Endometrium (tissue), 2 donors: ENCODE measurements at regions not wholly inside any gene's neighbourhood (a gene's known extent, or its start where the extent isn't known, plus 50 kb on each side); places are given as distances from the start of the nearest gene placed in this dataset.

Experiments used
- FAIRE-seq: peaks from 2 replicates; lab custom pipeline; 2012; peaks lifted over from hg19 to GRCh38; lab: Jason Lieb, UNC
- donor health status: control.
- donor health status: control.

DNA sequence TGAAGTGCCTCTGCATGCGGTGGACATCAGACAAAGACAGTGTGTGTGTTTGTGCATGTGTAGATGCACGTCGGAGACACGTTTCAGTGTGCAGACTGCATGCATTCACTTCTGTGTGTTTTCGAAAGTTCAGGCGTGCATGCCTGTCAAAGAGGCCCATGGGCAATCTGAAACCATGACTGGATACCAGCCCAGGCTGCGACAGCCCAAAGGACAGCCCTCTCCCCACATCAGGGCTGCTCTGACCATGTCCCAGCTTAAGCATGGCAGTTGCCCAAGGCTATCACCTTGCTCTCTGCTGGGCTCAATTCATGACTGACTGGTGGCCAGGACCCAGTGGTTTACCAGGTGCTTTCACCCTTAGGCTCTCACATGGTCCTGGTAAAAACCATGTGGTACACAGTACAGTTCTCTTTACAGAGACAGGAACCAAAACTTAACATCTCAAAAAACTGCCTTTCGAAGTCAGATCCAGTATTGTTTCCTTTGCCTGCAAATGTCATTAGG lies 423.7 kb upstream of the CADM1 start:
- no peak for FAIRE-seq

- no peak for FAIRE-seq
Measured at GRCh38 chr11:115926601-115927000, 422.4 kb upstream of the CADM1 start.

DNA sequence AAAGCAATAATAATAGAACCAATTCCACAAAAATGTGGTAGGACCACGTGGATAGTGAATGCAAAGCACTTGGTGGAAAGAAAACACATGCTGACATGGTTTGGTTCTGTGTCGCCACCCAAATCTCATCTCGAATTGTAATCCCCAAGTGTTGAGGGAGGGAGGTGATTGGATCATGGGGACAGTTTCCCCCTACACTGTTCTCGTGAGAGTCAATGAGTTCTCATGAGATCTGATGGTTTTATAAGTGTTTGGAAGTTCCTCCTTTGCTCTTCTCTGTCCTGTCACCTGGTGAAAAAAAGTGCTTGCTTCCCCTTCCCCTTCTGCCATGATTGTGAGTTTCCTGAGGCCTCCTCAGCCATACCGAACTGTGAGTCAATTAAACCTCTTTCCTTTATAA lies 421.9 kb upstream of the CADM1 start:
- no peak for FAIRE-seq

DNA sequence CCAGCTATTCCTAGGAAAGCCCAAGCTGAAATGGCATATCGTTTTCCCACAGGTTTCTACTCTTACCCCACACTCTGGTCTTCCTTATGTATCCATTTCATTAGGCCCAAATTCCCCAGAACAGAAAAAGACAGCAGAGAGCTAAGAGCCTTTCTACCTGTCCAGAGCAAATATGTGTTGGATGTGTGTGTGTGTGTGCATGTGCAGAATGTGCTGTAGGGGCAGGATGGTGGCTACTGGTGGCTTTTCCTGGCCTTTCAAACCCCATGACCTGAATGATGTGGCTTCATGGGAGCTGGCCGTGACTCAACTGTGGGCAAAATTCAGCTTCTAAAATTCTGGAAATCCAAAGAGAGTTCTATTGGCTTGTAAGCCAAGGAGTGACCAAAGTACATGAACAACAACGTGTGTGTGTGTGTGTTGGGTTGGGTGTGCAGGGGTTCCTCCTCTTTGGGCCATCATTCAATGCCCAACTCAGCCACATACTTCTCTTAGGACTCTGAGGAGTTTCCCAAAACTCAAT lies 421.4 kb upstream of the CADM1 start:
- no peak for FAIRE-seq

DNA sequence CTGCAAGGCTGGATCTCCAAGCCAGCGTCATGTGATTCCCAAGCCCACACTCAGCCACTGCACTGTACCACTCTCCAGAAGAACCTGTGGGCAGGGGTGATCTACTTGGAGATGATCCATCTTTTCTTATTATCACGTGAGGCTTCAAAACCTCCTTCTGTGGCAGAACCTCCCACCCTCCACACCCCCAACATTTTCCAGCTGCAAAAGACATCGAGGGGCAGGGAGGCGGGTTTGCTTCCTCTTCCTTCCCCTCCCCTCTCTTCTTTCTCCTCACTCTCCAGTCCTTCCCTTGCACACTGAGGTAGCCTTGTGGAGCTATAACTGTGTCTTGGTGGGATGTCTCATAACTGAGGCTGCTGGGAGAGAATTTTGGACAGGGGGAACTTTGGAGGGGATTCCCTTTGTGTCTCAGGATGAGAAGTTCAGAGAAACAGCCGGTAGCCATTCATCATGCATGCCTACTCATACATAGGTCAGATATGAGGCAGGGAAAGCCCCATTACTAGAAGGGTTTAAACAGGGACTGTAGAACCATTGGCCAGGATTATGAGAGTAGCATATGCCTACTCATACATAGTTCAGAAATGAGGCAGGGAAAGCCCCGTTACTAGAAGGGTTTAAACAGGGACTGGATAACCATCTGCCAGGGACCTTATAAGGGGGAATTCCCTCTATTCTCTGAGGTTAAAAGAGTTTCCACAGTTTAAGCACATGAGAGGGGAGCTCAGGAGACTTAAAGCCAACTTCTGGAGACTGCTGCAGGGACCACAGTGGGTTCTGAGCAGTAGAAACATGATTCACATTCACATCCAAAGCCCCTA lies 420.7 kb upstream of the CADM1 start:
- FAIRE-seq, result no peak

DNA sequence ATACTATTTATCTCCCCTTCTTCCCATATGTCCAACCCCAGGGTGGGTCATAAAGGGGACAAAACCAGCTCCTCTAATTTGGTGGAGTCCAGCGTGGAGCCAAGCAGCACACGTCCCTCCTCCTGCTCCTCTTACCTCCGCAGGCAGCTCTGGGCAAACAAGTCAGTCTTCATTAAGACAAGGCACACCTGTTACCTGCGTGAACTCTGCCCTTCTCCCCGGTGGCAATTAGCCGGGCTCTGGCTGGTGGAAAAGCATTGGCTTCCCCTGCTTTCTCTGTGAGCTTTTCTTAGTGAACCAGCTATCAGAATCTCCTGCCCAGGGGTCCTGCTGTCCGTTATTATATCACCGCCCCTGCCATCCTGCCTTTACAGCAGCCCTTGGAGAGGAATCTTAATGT lies 418.7 kb upstream of the CADM1 start:
- no peak for FAIRE-seq

DNA sequence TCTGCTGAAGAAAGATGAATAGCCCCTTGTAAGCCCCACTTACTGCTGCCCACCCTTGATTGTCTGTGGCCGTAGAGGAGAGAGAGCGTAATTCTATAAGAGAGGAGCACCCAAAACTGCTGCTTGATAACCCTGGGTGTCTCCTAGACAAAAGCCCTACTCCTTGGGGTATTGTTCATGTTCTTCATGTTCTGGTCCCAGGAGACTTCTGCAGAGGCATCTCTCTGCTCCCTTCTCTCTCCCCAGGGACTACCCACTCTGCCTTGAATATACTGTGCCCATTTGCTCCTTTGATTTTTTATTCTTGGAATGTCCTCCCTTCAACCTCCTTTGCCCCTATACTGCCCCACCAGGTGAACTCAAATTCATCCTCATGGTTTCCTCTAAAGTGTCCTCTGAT lies 417.8 kb upstream of the CADM1 start:
- no peak for FAIRE-seq

DNA sequence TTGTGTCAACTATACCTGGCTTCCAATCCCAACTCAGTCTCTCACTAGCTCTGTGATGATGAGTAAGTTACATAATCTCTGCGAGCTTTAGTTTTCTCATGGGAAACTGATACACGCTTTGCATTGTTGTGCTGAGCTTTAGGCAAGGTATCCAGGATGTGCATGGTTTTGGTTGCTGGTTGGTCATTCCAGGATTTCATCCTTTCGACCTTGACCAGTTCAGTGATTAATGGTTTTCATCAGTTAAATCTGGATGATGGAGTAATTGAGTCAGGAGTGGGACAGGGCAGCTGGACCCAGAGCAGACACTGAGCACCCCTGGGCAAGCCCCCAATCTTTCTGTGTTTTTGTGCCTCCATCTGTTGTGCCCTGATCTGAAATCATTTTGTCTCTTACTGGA lies 417.3 kb upstream of the CADM1 start:
- no peak for FAIRE-seq

DNA sequence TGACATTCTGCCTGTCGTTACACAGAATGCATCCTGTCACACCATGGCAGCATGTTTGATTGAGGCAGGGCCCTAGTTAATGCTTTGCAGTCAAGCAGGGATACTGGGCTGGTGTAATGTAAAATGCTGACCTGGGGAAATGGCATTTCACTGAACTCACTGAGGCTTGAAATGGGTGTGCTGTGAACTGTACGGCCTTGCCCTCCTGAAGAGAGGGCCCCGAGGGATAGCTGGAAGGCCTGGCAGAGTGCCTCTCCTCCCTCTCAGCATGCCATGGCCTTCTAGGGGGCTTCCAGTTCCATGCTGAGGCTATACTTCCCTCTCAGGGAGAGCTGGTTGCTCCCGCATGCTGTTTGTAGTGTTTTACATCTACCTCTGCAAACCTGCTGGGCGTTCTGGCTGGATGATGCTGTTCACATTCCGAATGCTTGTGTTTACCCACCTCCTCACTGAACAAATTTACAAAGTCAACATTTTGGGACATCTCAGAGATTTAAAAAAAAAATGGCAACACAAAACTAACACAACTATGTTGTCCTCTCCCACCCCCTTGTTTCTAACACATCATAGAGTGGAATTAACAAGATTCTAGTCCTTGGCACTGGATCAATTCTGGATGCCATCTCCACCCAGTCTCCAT lies 416.7 kb upstream of the CADM1 start:
- FAIRE-seq, result no peak

- FAIRE-seq, result no peak
Measured at GRCh38 chr11:115920092-115920461, 415.9 kb upstream of the CADM1 start.

- FAIRE-seq, result no peak
Measured at GRCh38 chr11:115919341-115920091, 415.3 kb upstream of the CADM1 start.

DNA sequence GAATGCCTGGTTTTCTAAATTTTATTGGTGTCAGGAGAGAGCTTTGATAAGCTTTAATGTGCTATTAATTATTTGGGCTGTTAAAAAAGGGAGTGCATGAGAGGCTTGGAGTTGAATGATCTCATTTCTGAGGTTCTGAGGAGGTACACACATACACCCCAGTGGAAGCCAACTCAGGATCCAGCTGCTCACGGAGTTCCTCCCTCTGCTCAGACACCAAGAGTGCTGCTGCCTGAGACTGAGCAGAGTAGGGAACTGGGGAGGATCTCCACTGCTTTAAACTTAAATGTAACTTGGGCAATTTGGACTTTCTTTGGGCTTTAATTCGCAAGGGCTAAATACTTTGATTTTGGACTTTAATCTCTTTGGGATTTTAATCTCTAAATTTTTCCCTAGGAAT lies 414.4 kb upstream of the CADM1 start:
- no peak for FAIRE-seq

DNA sequence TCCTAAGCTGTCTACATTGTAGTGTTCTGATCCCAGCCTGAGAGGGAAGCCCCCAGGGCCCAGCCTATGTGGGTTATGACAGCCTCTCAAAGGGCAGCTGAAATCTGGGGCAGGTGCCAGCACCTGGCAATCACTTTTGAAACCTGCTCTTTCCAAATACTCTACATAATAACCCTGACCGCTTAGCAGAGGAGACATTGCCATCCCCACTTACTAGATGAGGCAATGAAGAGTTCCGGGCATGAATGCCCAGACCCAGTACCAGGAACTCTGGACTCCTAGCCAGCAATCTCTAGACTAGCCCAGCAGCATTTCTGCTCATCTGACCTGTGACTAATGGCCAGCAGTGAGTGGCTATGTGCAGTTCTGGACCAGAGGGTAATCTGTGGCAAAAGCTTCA lies 412.4 kb upstream of the CADM1 start:
- FAIRE-seq, result no peak

DNA sequence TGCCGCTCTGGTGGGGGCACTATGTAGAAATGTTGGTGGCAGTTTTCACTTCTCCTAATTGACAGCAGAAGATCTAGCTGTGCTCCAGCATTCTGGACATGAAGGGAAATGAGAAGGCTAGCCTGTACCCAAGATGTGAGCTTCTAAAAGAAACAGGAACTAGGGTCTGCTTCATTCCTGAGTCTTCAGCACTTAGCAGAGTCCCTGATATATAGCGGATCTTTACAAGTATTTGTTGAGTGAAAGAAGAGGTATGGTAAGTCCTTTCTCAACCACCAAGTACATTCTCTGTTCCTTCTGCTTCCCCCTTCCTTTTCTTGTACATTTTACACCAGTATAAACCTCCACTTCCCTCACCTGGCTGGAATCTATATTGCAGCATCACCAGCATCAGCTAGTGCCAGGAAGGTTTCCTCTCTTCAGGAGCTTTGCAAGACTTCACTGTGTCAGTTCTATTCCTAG lies 408.3 kb upstream of the CADM1 start:
- FAIRE-seq, result no peak

GRCh38 chr11:115911613-115912346 lies 407.6 kb upstream of the CADM1 start:
- FAIRE-seq, result no peak

DNA sequence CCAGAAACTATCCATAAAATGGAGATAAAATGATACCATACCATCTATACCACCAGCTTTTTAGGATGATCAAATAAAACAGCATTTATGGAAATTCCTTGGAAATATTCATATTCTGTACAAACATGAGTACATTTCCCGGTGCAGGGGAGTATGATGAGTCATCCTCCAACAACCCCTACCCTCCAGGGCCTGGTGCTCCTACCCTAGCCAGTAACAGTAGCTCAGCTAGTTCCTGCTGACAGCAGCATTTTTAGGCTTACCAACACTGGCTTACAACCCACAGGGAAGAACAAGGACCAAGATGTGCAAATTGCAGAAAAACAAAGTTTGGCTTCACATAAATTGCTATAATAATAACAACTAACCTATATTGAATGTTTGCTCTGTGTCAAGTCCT lies 406.2 kb upstream of the CADM1 start:
- no peak for FAIRE-seq

GRCh38 chr11:115906171-115906570 lies 402.0 kb upstream of the CADM1 start:
- no peak for FAIRE-seq

DNA sequence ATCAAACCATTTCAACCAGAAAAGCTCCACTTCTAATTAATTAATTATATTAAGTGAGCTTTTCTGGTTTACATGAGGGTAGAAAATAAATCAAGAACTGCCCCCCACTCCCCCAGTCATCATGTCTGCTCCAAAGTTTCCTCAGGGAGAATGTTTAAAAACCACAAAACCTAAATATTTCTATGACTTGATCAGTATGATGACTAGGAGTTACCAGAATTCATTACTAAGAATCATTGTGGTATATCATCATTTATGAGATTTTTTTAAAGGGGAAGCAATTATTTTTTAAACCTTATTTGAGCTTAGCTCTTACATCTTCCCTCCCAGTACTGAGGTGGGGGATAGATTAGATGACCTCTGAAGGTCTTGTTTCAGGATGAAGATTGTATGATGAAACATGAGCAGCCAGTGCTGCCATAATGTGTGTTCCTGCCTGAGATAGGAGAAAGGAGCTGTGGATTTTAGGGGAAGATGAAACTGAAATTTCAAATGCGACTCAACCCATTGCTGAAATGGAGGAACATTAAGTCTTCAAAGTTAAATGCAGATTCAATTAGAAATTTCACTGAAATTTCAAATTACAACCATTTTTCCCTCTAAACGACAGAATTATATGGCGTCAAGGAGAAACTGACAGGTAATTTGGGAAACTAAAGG lies 401.3 kb upstream of the CADM1 start:
- no peak for FAIRE-seq

GRCh38 chr11:115903179-115903578 lies 399.0 kb upstream of the CADM1 start:
- no peak for FAIRE-seq

GRCh38 chr11:115901069-115901468 lies 396.9 kb upstream of the CADM1 start:
- no peak for FAIRE-seq

- no peak for FAIRE-seq
Measured at GRCh38 chr11:115900111-115900510, 395.9 kb upstream of the CADM1 start.
